ENCODE measurements at regions not wholly inside any gene's neighbourhood (a gene's known extent, or its start where the extent isn't known, plus 50 kb on each side); places are given as distances from the start of the nearest gene placed in this dataset.

GRCh38 chrX:114006664-114007063 lies 577.2 kb upstream of the HTR2C start:
- ATAC-seq (no peak), FAIRE-seq (no peak), DNase-seq (ENCODE audit: extremely low read depth in 1 of 4, low spot score in 3 of 4) (no peak)
- H3K4me3 ChIP-seq: no peak overlapping the region
- H3K9me1 ChIP-seq (ENCODE audit: control insufficient read depth, insufficient read depth, low read length): no peaks in the 10 kb centered on the region
- no peak overlapping the region for H3K9ac ChIP-seq (ENCODE audit: insufficient read depth in 1 of 2, low read depth in 2 of 2, low read length in 2 of 2)
- no peaks in the 10 kb centered on the region for H3K9me3 ChIP-seq (replicated peaks; ENCODE audit: control insufficient read depth, insufficient read depth, low read depth, low read length)
- CTCF ChIA-PET (ENCODE audit: low intra/inter-chr PET ratio): no interaction called here
- no peak overlapping the region for H3K4me2 ChIP-seq (ENCODE audit: insufficient read depth, low read length)
- no peaks in the 10 kb centered on the region for H3K27me3 ChIP-seq (ENCODE audit: control insufficient read depth in 2 of 2, insufficient read depth in 2 of 2, low read length in 2 of 2)
- H3K36me3 ChIP-seq (ENCODE audit: control insufficient read depth, insufficient read depth, low read length): peaks cover 4% of the 10 kb centered on the region; the same call in 1 of the 3 replicates
- 13% methylated on average over 3 of the region's 3 CpGs for WGBS (ENCODE audit: insufficient coverage, low coverage, missing lambda C conversion rate)
- no peaks in the 10 kb centered on the region for H3K4me1 ChIP-seq (replicated peaks in 1 of 2; ENCODE audit: control insufficient read depth in 2 of 2, insufficient read depth in 2 of 2, low read length in 2 of 2)
- H3K27ac ChIP-seq (ENCODE audit: extremely low read depth, low read depth, low read length): no peak overlapping the region
- in situ Hi-C loops (cut with MboI) (no loop called here), intact Hi-C loops (cut with micrococcal nuclease) (no loop called here)
- no peaks in the 10 kb centered on the region for H4K20me1 ChIP-seq (replicated peaks; ENCODE audit: control insufficient read depth, insufficient read depth, low read length)
- H2AFZ ChIP-seq (ENCODE audit: low read depth, low read length): no peak overlapping the region
- H3K79me2 ChIP-seq (ENCODE audit: control insufficient read depth, insufficient read depth, low read length): no peaks in the 10 kb centered on the region
- no TSS peak for BruUV-seq (replicated peaks)
- POLR2A ChIA-PET: no interaction called here
- TF ChIP-seq ZNF232 (CRISPR knock-in tag; IDR thresholded peaks at IDR 0.05) (no peak), ZNF589 (CRISPR knock-in tag; IDR thresholded peaks at IDR 0.05; ENCODE audit: low read depth) (no peak), RBFOX2 (IDR thresholded peaks at IDR 0.05; ENCODE audit: low read depth, low read length) (no peak), SUPT5H (IDR thresholded peaks at IDR 0.05) (no peak), KLF1 (tag; IDR thresholded peaks at IDR 0.05) (no peak), NFYB (IDR thresholded peaks at IDR 0.05; ENCODE audit: extremely low read depth, insufficient read length) (no peak), ZNF12 (CRISPR knock-in tag; IDR thresholded peaks at IDR 0.05) (no peak), CBFA2T3 (IDR thresholded peaks at IDR 0.05) (no peak), GTF2F1 (IDR thresholded peaks at IDR 0.05; ENCODE audit: low read depth, low read length) (no peak), FOXJ2 (tag; IDR thresholded peaks at IDR 0.05) (no peak), COPS2 (conservative IDR thresholded peaks at IDR 0.05) (no peak), NRF1 (conservative IDR thresholded peaks at IDR 0.05 in 1 of 2, IDR thresholded peaks at IDR 0.05 in 1 of 2) (no peak)
- TF ChIP-seq, protein P1, sequence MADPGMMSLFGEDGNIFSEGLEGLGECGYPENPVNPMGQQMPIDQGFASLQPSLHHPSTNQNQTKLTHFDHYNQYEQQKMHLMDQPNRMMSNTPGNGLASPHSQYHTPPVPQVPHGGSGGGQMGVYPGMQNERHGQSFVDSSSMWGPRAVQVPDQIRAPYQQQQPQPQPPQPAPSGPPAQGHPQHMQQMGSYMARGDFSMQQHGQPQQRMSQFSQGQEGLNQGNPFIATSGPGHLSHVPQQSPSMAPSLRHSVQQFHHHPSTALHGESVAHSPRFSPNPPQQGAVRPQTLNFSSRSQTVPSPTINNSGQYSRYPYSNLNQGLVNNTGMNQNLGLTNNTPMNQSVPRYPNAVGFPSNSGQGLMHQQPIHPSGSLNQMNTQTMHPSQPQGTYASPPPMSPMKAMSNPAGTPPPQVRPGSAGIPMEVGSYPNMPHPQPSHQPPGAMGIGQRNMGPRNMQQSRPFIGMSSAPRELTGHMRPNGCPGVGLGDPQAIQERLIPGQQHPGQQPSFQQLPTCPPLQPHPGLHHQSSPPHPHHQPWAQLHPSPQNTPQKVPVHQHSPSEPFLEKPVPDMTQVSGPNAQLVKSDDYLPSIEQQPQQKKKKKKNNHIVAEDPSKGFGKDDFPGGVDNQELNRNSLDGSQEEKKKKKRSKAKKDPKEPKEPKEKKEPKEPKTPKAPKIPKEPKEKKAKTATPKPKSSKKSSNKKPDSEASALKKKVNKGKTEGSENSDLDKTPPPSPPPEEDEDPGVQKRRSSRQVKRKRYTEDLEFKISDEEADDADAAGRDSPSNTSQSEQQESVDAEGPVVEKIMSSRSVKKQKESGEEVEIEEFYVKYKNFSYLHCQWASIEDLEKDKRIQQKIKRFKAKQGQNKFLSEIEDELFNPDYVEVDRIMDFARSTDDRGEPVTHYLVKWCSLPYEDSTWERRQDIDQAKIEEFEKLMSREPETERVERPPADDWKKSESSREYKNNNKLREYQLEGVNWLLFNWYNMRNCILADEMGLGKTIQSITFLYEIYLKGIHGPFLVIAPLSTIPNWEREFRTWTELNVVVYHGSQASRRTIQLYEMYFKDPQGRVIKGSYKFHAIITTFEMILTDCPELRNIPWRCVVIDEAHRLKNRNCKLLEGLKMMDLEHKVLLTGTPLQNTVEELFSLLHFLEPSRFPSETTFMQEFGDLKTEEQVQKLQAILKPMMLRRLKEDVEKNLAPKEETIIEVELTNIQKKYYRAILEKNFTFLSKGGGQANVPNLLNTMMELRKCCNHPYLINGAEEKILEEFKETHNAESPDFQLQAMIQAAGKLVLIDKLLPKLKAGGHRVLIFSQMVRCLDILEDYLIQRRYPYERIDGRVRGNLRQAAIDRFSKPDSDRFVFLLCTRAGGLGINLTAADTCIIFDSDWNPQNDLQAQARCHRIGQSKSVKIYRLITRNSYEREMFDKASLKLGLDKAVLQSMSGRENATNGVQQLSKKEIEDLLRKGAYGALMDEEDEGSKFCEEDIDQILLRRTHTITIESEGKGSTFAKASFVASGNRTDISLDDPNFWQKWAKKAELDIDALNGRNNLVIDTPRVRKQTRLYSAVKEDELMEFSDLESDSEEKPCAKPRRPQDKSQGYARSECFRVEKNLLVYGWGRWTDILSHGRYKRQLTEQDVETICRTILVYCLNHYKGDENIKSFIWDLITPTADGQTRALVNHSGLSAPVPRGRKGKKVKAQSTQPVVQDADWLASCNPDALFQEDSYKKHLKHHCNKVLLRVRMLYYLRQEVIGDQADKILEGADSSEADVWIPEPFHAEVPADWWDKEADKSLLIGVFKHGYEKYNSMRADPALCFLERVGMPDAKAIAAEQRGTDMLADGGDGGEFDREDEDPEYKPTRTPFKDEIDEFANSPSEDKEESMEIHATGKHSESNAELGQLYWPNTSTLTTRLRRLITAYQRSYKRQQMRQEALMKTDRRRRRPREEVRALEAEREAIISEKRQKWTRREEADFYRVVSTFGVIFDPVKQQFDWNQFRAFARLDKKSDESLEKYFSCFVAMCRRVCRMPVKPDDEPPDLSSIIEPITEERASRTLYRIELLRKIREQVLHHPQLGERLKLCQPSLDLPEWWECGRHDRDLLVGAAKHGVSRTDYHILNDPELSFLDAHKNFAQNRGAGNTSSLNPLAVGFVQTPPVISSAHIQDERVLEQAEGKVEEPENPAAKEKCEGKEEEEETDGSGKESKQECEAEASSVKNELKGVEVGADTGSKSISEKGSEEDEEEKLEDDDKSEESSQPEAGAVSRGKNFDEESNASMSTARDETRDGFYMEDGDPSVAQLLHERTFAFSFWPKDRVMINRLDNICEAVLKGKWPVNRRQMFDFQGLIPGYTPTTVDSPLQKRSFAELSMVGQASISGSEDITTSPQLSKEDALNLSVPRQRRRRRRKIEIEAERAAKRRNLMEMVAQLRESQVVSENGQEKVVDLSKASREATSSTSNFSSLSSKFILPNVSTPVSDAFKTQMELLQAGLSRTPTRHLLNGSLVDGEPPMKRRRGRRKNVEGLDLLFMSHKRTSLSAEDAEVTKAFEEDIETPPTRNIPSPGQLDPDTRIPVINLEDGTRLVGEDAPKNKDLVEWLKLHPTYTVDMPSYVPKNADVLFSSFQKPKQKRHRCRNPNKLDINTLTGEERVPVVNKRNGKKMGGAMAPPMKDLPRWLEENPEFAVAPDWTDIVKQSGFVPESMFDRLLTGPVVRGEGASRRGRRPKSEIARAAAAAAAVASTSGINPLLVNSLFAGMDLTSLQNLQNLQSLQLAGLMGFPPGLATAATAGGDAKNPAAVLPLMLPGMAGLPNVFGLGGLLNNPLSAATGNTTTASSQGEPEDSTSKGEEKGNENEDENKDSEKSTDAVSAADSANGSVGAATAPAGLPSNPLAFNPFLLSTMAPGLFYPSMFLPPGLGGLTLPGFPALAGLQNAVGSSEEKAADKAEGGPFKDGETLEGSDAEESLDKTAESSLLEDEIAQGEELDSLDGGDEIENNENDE (IDR thresholded peaks at IDR 0.05; ENCODE audit: low read depth, low read length): no peak

Measured in K562 (cell line).